ENCODE measurements at regions not wholly inside any gene's neighbourhood (a gene's known extent, or its start where the extent isn't known, plus 50 kb on each side); places are given as distances from the start of the nearest gene placed in this dataset.

GRCh38 chrX:96430756-96431455 lies 253.7 kb upstream of the DIAPH2 start:
- no peak overlapping the region for H3K4me3 Mint-ChIP-seq
- no peaks in the 10 kb centered on the region for H3K27me3 Mint-ChIP-seq (ENCODE audit: low read depth)
- TF ChIP-seq CTCF (IDR thresholded peaks at IDR 0.05; ENCODE audit: unreplicated experiment) = no peak
- peaks cover 2% of the 10 kb centered on the region for H3K36me3 Mint-ChIP-seq
- H3K4me1 Mint-ChIP-seq = no peaks in the 10 kb centered on the region
- H3K9me3 Mint-ChIP-seq = peaks cover 11% of the 10 kb centered on the region
- no peak overlapping the region for H3K27ac Mint-ChIP-seq
- DNase-seq (ENCODE audit: low spot score in 2 of 2, unreplicated experiment in 2 of 2) = no peak

DNA sequence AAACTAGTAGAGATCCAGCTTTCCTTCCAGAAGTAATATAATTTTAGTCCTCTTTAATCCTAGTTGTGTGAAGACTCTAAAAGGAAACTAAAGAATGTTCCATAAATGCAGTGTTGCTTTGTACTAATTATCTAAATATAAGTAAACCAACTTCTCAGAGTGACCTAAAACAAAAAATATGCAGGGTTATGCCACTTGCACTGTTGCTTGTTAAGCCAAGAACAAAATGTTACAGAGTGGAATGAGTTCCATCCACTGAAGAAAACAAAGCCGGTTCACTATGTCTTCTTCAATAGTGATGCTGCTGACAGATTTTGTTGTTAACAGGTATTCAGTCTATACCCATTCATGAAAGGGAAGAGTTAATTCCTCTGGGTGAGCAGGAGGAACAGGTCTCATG lies 252.0 kb upstream of the DIAPH2 start:
- Mint-ChIP-seq H3K27me3 (ENCODE audit: low read depth) (no peaks in the 10 kb centered on the region), H3K4me3 (no peak overlapping the region)

GRCh38 chrX:96433409-96434077 lies 251.1 kb upstream of the DIAPH2 start:
- TF ChIP-seq CTCF (IDR thresholded peaks at IDR 0.05; ENCODE audit: unreplicated experiment) = no peak
- peaks cover under 1% of the 10 kb centered on the region for H3K4me1 Mint-ChIP-seq
- no peaks in the 10 kb centered on the region for H3K36me3 Mint-ChIP-seq
- no peak overlapping the region for H3K4me3 Mint-ChIP-seq
- DNase-seq (ENCODE audit: low spot score in 2 of 2, unreplicated experiment in 2 of 2) = no peak
- H3K9me3 Mint-ChIP-seq = no peaks in the 10 kb centered on the region
- no peaks in the 10 kb centered on the region for H3K27me3 Mint-ChIP-seq (ENCODE audit: low read depth)
- no peak overlapping the region for H3K27ac Mint-ChIP-seq

More for the DNA sequence above, 252.0 kb upstream of the DIAPH2 start:
- Mint-ChIP-seq H3K36me3 (no peaks in the 10 kb centered on the region), H3K27ac (no peak overlapping the region), H3K4me1 (no peaks in the 10 kb centered on the region), H3K9me3 (no peaks in the 10 kb centered on the region)
- no peak for DNase-seq (ENCODE audit: low spot score in 2 of 2, unreplicated experiment in 2 of 2)
- TF ChIP-seq CTCF (IDR thresholded peaks at IDR 0.05; ENCODE audit: unreplicated experiment) = no peak

DNA sequence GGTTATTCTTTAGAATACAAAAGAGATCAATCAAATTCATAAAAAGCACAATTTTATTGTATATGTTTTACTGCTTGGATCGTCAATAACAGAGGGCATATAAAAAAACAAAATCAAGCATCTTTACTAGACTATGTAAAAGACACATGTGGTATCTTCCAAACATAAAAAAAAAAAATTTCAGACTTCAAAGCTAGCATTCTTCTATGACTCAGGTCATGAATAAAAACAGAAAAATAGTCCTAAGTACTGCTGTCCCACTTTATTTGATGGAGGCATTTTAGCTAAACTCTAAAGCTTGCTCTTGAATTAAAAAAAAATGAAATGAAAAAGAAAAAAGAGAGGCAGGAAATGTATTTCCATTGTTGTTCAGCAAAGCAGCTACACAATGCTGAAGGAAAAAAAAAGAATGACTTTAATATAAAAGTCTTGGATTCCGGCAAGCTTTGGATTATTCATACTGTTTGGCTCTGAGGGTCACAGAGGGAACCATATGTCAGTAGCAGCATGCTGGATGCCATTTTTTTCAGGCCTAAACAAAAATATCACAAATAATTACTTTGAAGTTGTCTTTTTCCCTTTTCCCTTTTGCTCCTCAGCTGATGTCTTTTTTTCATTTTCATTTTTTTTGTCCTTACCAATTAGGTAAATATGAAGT lies 249.1 kb upstream of the DIAPH2 start:
- H3K27me3 Mint-ChIP-seq (ENCODE audit: low read depth) = no peaks in the 10 kb centered on the region
- H3K4me1 Mint-ChIP-seq = peaks cover 5% of the 10 kb centered on the region
- DNase-seq (ENCODE audit: low spot score in 2 of 2, unreplicated experiment in 2 of 2) = no peak
- TF ChIP-seq CTCF (IDR thresholded peaks at IDR 0.05; ENCODE audit: unreplicated experiment) = no peak
- H3K4me3 Mint-ChIP-seq = no peak overlapping the region
- no peaks in the 10 kb centered on the region for H3K36me3 Mint-ChIP-seq
- no peak overlapping the region for H3K27ac Mint-ChIP-seq
- no peaks in the 10 kb centered on the region for H3K9me3 Mint-ChIP-seq

GRCh38 chrX:96436105-96436504 lies 248.5 kb upstream of the DIAPH2 start:
- H3K4me3 Mint-ChIP-seq = no peak overlapping the region
- H3K27me3 Mint-ChIP-seq (ENCODE audit: low read depth) = no peaks in the 10 kb centered on the region
- TF ChIP-seq CTCF (IDR thresholded peaks at IDR 0.05; ENCODE audit: unreplicated experiment) = no peak
- H3K4me1 Mint-ChIP-seq = peaks cover 5% of the 10 kb centered on the region
- H3K27ac Mint-ChIP-seq = no peak overlapping the region
- H3K36me3 Mint-ChIP-seq = no peaks in the 10 kb centered on the region
- no peak for DNase-seq (ENCODE audit: low spot score in 2 of 2, unreplicated experiment in 2 of 2)
- no peaks in the 10 kb centered on the region for H3K9me3 Mint-ChIP-seq

All from mesothelial cell of epicardium (in vitro differentiated cells).